Lower leg skin (tissue), 3 donors: ENCODE measurements at regions not wholly inside any gene's neighbourhood (a gene's known extent, or its start where the extent isn't known, plus 50 kb on each side); places are given as distances from the start of the nearest gene placed in this dataset.

Source experiments
- CTCF ChIP-seq, 3 donors: fragments of 450-650 bp; IDR thresholded peaks; one replicate each; pipeline ENCODE4 v1.5.1; 2016; ENCODE audit warnings: antibody characterized with exemption in 3 of 3, mild to moderate bottlenecking in 3 of 3, moderate library complexity in 2 of 3
- POLR2A ChIP-seq, 2 donors: fragments of 450-650 bp; IDR thresholded peaks; one replicate each; pipeline ENCODE4 v1.6.1; 2016 to 2017; ENCODE audit warnings: antibody characterized with exemption in 2 of 2, mild to moderate bottlenecking in 1 of 2, moderate library complexity in 1 of 2

- no peak for TF ChIP-seq CTCF (IDR thresholded peaks at IDR 0.05)
- TF ChIP-seq POLR2A (IDR thresholded peaks at IDR 0.05), result no peak
Measured at GRCh38 chr6:93917216-93917615, 497.9 kb upstream of the EPHA7 start.
